ENCODE measurements at regions not wholly inside any gene's neighbourhood (a gene's known extent, or its start where the extent isn't known, plus 50 kb on each side); places are given as distances from the start of the nearest gene placed in this dataset.
A peak's percentile ranks its signal among the peaks of the same experiment; 100 is the strongest.
"Not testable (repeated sequence)": the region's sequence is repeated elsewhere in the genome, so short reads cannot be mapped to it uniquely, and the experiment has no call there.

GRCh38 chr10:53052521-53053164, 280.1 kb upstream of the MBL2 start:
- no peak overlapping the region for H3K4me3 ChIP-seq (replicated peaks; ENCODE audit: low read depth, low read length)
- no peak for DNase-seq (ENCODE audit: extremely low read depth, low read depth)
- no peak for TF ChIP-seq CTCF (IDR thresholded peaks at IDR 0.05; ENCODE audit: low read depth, low read length, missing control alignments)

GRCh38 chr10:53045315-53045714, 272.7 kb upstream of the MBL2 start:
- no peak for TF ChIP-seq CTCF (IDR thresholded peaks at IDR 0.05; ENCODE audit: low read depth, low read length, missing control alignments)
- no peak overlapping the region for H3K4me3 ChIP-seq (replicated peaks; ENCODE audit: low read depth, low read length)
- DNase-seq (ENCODE audit: extremely low read depth, low read depth) = no peak

- DNase-seq (ENCODE audit: extremely low read depth, low read depth); H3K4me3 ChIP-seq (replicated peaks; ENCODE audit: low read depth, low read length): not testable (repeated sequence)
These were observed 263.2 kb upstream of the MBL2 start for GRCh38 chr10:53035823-53036222.

- DNase-seq (ENCODE audit: extremely low read depth, low read depth) = no peak
- TF ChIP-seq CTCF (IDR thresholded peaks at IDR 0.05; ENCODE audit: low read depth, low read length, missing control alignments) = no peak
- H3K4me3 ChIP-seq (replicated peaks; ENCODE audit: low read depth, low read length) = no peak overlapping the region
These were observed 260.8 kb upstream of the MBL2 start for GRCh38 chr10:53033396-53033795.

- DNase-seq (ENCODE audit: extremely low read depth, low read depth) = not testable (repeated sequence)
These were observed 257.6 kb upstream of the MBL2 start for GRCh38 chr10:53029872-53030849.

GRCh38 chr10:53029449-53029848, 256.9 kb upstream of the MBL2 start:
- no peak for TF ChIP-seq CTCF (IDR thresholded peaks at IDR 0.05; ENCODE audit: low read depth, low read length, missing control alignments)
- no peak overlapping the region for H3K4me3 ChIP-seq (replicated peaks; ENCODE audit: low read depth, low read length)
- no peak for DNase-seq (ENCODE audit: extremely low read depth, low read depth)

More at GRCh38 chr10:53029872-53030849, 257.6 kb upstream of the MBL2 start:
- not testable (repeated sequence) for H3K4me3 ChIP-seq (replicated peaks; ENCODE audit: low read depth, low read length)

- DNase-seq (ENCODE audit: extremely low read depth, low read depth); H3K4me3 ChIP-seq (replicated peaks; ENCODE audit: low read depth, low read length): not testable (repeated sequence)
These were observed 253.2 kb upstream of the MBL2 start for GRCh38 chr10:53025765-53026164.

GRCh38 chr10:53025172-53025711, 252.7 kb upstream of the MBL2 start:
- no peak for DNase-seq (ENCODE audit: extremely low read depth, low read depth)
- no peak for TF ChIP-seq CTCF (IDR thresholded peaks at IDR 0.05; ENCODE audit: low read depth, low read length, missing control alignments)

More at GRCh38 chr10:53025172-53025711, 252.7 kb upstream of the MBL2 start:
- peak overlapping the region; percentile 16 for H3K4me3 ChIP-seq (replicated peaks; ENCODE audit: low read depth, low read length)

All from HFF-Myc (cell line).